IMR-90 (cell line): ENCODE measurements at regions not wholly inside any gene's neighbourhood (a gene's known extent, or its start where the extent isn't known, plus 50 kb on each side); places are given as distances from the start of the nearest gene placed in this dataset.
A peak's percentile ranks its signal among the peaks of the same experiment; 100 is the strongest.

ENCODE experiments used
- ATAC-seq: fragments of 200-7000 bp; cut with Tn5 transposase; 2 replicates; pipeline ENCODE4 v1.9.1; 2020; ENCODE audit warnings: low read depth, mild to moderate bottlenecking, moderate library complexity
- BruUV-seq: library from RNA; stranded (reverse); fragments of 400-500 nt; replicated peaks from 2 replicates; lab custom pipeline; 2021; lab: Mats Ljungman, UMichigan
- CTCF ChIA-PET: fragments of 300-600 bp; formaldehyde crosslinking; extraction: SDS; loops from one replicate; lab custom pipeline; 2021; ENCODE audit warnings: antibody characterized with exemption; lab: Yijun Ruan, JAX
- POLR2A ChIA-PET: fragments of 300-600 bp; sonication (Branson Sonifier 250); formaldehyde crosslinking; loops from one replicate; lab custom pipeline; 2022; ENCODE audit warnings: antibody characterized with exemption; ENCODE audit not compliant: unreplicated experiment; lab: Charles Lee
- DNase-seq: peaks from one replicate; pipeline ENCODE4 v3.0.0; 2013
- H2AFZ ChIP-seq: replicated peaks from 2 replicates; pipeline ENCODE3; 2013; ENCODE audit warnings: low read length, mild to moderate bottlenecking; ENCODE audit not compliant: poor library complexity
- H2AK5ac ChIP-seq: 2 replicates; pipeline ENCODE4 v1.6.1; 2013; ENCODE audit warnings: low read depth, low read length, inconsistent platforms
- H2AK9ac ChIP-seq: replicated peaks from 2 replicates; pipeline ENCODE3; 2013; ENCODE audit warnings: mild to moderate bottlenecking, low read depth, low read length, moderate library complexity; ENCODE audit not compliant: poor library complexity
- H2BK120ac ChIP-seq: 2 replicates; pipeline ENCODE4 v1.6.1; 2013; ENCODE audit warnings: low read depth, low read length, inconsistent platforms
- H2BK15ac ChIP-seq: 3 replicates; pipeline ENCODE4 v1.6.1; 2013; ENCODE audit warnings: low read depth, low read length, inconsistent platforms
- H2BK20ac ChIP-seq: 2 replicates; pipeline ENCODE4 v1.6.1; 2013; ENCODE audit warnings: low read depth, mild to moderate bottlenecking, inconsistent platforms, low read length, moderate library complexity
- H2BK5ac ChIP-seq: 2 replicates; pipeline ENCODE4 v1.6.1; 2013; ENCODE audit warnings: mild to moderate bottlenecking, low read depth, low read length, inconsistent platforms; ENCODE audit not compliant: poor library complexity, severe bottlenecking
- H3K14ac ChIP-seq: replicated peaks from 2 replicates; pipeline ENCODE4 v1.6.1; 2013; ENCODE audit warnings: low read depth, low read length, inconsistent platforms
- H3K18ac ChIP-seq: 2 replicates; pipeline ENCODE4 v1.6.1; 2013; ENCODE audit warnings: low read depth, low read length, control low read depth
- H3K23ac ChIP-seq: 2 replicates; pipeline ENCODE4 v1.6.1; 2013; ENCODE audit warnings: low read depth, low read length, inconsistent platforms
- H3K27ac ChIP-seq: 2 replicates; pipeline ENCODE4 v1.5.1; 2013; ENCODE audit warnings: mild to moderate bottlenecking, control low read depth, low read length; ENCODE audit not compliant: insufficient read depth
- H3K27me3 ChIP-seq: 2 replicates; pipeline ENCODE4 v1.6.1; 2013; ENCODE audit warnings: low read length; ENCODE audit not compliant: control insufficient read depth, insufficient read depth
- H3K36me3 ChIP-seq: 2 replicates; pipeline ENCODE4 v1.6.1; 2013; ENCODE audit warnings: low read length, mixed read lengths; ENCODE audit not compliant: control insufficient read depth, insufficient read depth
- H3K4ac ChIP-seq: 2 replicates; pipeline ENCODE4 v1.6.1; 2013; ENCODE audit warnings: low read depth, low read length, inconsistent platforms
- H3K4me1 ChIP-seq: 2 replicates; pipeline ENCODE4 v1.6.1; 2013; ENCODE audit warnings: low read length, mixed read lengths; ENCODE audit not compliant: control insufficient read depth, insufficient read depth
- H3K4me2 ChIP-seq: 2 replicates; pipeline ENCODE4 v1.6.1; 2013; ENCODE audit warnings: low read depth, mild to moderate bottlenecking, control low read depth, low read length, moderate library complexity
- H3K4me3 ChIP-seq: 2 replicates; pipeline ENCODE4 v1.5.1; 2013; ENCODE audit warnings: low read depth, mild to moderate bottlenecking, control low read depth, low read length, moderate library complexity; ENCODE audit not compliant: insufficient read depth
- H3K56ac ChIP-seq: 2 replicates; pipeline ENCODE4 v1.6.1; 2013; ENCODE audit warnings: low read length, inconsistent platforms; ENCODE audit not compliant: insufficient read depth; ENCODE audit errors: extremely low read depth
- H3K79me1 ChIP-seq, 2 experiments: 2 replicates each; pipeline ENCODE4 v1.6.1; 2013; ENCODE audit warnings: low read length in 2 of 2, inconsistent platforms in 1 of 2, low read depth in 1 of 2
- H3K9ac ChIP-seq: 2 replicates; pipeline ENCODE4 v1.6.1; 2013; ENCODE audit warnings: low read depth, low read length, control low read depth
- H3K9me1 ChIP-seq: 2 replicates; pipeline ENCODE4 v1.6.1; 2013; ENCODE audit warnings: low read length, inconsistent platforms; ENCODE audit not compliant: insufficient read depth
- H3K9me3 ChIP-seq: 2 replicates; pipeline ENCODE4 v1.6.1; 2013; ENCODE audit warnings: low read length; ENCODE audit not compliant: control insufficient read depth, insufficient read depth
- H4K20me1 ChIP-seq: 2 replicates; pipeline ENCODE4 v1.6.1; 2013; ENCODE audit warnings: low read length, inconsistent platforms; ENCODE audit not compliant: insufficient read depth
- H4K5ac ChIP-seq: 2 replicates; pipeline ENCODE4 v1.6.1; 2013; ENCODE audit warnings: mild to moderate bottlenecking, low read depth, low read length, control low read depth
- H4K8ac ChIP-seq, 2 experiments: 2 replicates each; pipeline ENCODE4 v1.6.1; 2013; ENCODE audit warnings: low read depth in 2 of 2, low read length in 2 of 2, control low read depth in 1 of 2, inconsistent platforms in 1 of 2
- H4K91ac ChIP-seq: 2 replicates; pipeline ENCODE4 v1.6.1; 2013; ENCODE audit warnings: low read depth, low read length, inconsistent platforms; ENCODE audit not compliant: insufficient read depth
- CHD1 ChIP-seq: IDR thresholded peaks from 2 replicates; pipeline ENCODE4 v1.6.1; 2012; ENCODE audit warnings: low read depth, low read length, improper control_type of control experiment
- RFX5 ChIP-seq: IDR thresholded peaks from 2 replicates; pipeline ENCODE4 v1.8.0; 2012; ENCODE audit warnings: low read depth, mild to moderate bottlenecking, low read length, moderate library complexity
- WGBS, 2 experiments: methylation state at CpG; one replicate each; pipeline versions ENCODE4 v1.1.5 to v1.1.7; 2013; ENCODE audit warnings: missing lambda C conversion rate in 2 of 2; ENCODE audit not compliant: insufficient read length in 1 of 2; ENCODE audit errors: extremely low coverage in 2 of 2; 5-methylcytosine and 5-hydroxymethylcytosine counted together
- dilution Hi-C: fragments of 300-500 bp; cut with HindIII; formaldehyde crosslinking; loops from one replicate; pipeline ENCODE4 v1.14.3; 2018; ENCODE audit warnings: low sequenced_read_pairs; ENCODE audit not compliant: unreplicated experiment
- in situ Hi-C: fragments of 300-500 bp; cut with MboI; formaldehyde crosslinking; loops from 3 replicates; pipeline ENCODE4 v1.14.3; 2019; ENCODE audit warnings: low sequenced_read_pairs, inconsistent platforms, mixed read lengths
- intact Hi-C: fragments of 100-400 bp; cut with micrococcal nuclease; formaldehyde crosslinking; loops from 2 replicates; pipeline ENCODE4 v1.10.0; 2022
- TF ChIP-seq, protein P1 (sequence below): fragments of 150-350 bp; IDR thresholded peaks from 2 replicates; pipeline ENCODE4 v1.6.1; 2017; ENCODE audit warnings: mild to moderate bottlenecking, antibody characterized with exemption, low read length, low read depth

DNA sequence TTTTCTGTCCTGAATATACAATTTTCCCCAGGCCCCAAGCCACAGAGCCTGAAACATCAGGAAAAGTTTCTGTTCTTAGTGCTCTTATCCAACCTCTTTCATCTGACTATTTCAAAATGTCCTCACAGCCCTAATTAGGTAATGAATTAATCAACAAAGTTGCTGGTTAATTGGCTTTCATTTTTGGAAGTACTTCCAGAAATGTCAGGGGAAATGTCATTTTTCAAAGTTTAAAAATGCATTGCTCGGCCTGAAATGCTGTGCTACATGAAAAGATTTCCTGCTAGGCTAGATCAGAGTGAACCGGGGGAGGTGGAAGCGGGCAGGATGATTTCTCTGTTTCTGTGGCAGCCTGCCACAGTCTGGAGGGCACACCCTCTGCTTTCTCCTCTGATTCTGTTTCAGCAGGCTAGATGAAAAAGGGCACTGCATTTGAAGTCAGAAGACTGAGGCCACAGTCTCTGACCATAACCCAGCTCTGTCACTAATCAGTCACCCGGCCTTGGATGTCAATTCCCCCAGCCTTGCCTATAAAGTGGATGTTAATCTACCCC is 55.9 kb upstream of the BARX1 start:
- dilution Hi-C loops: no loop called here
- CTCF ChIA-PET: no interaction called here
- no peak overlapping the region for H3K23ac ChIP-seq

More for the DNA sequence above, 55.9 kb upstream of the BARX1 start:
- Histone ChIP-seq H2AFZ (no peak overlapping the region), H2BK5ac (no peak overlapping the region), H2BK20ac (no peak overlapping the region), H2BK120ac (no peak overlapping the region), H3K9ac (no peak overlapping the region), H3K9me1 (no peaks in the 10 kb centered on the region), H3K27me3 (peaks cover 4% of the 10 kb centered on the region; the same call in 1 of the 2 replicates), H3K4me3 (no peak overlapping the region), H2BK15ac (no peak overlapping the region), H3K9me3 (no peaks in the 10 kb centered on the region), H2AK9ac (no peak overlapping the region), H3K18ac (no peak overlapping the region), H3K4me2 (no peak overlapping the region), H4K8ac (no peak overlapping the region), H3K4me1 (no peaks in the 10 kb centered on the region), H3K27ac (no peak overlapping the region), H4K5ac (no peak overlapping the region), H3K79me1 (no peaks in the 10 kb centered on the region), H4K20me1 (no peaks in the 10 kb centered on the region), H3K14ac (no peak overlapping the region), H3K4ac (no peak overlapping the region), H4K91ac (no peak overlapping the region), H3K36me3 (no peaks in the 10 kb centered on the region), H2AK5ac (no peak overlapping the region), H3K56ac (no peak overlapping the region)
- intact Hi-C loops (no loop called here), in situ Hi-C loops (loop anchor here (5.0 kb wide), 1 partner anchor 196 kb away; no protein-coding TSS in a partner anchor)
- DNase-seq: no peak
- TF ChIP-seq RFX5 (no peak), CHD1 (no peak)
- TF ChIP-seq, protein P1, sequence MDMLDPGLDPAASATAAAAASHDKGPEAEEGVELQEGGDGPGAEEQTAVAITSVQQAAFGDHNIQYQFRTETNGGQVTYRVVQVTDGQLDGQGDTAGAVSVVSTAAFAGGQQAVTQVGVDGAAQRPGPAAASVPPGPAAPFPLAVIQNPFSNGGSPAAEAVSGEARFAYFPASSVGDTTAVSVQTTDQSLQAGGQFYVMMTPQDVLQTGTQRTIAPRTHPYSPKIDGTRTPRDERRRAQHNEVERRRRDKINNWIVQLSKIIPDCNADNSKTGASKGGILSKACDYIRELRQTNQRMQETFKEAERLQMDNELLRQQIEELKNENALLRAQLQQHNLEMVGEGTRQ: no peak
- no CpG with 5 or more reads among the region's 4 CpGs for WGBS, 2 experiments
- ATAC-seq: 0 out of 2 replicates have a peak, but pooled peaks have one; percentile 32
- POLR2A ChIA-PET: no interaction called here
- no TSS peak for BruUV-seq
